ENCODE measurements at regions not wholly inside any gene's neighbourhood (a gene's known extent, or its start where the extent isn't known, plus 50 kb on each side); places are given as distances from the start of the nearest gene placed in this dataset.

GRCh38 chr11:23668324-23668723 is 808.0 kb upstream of the CCDC179 start:
- no peak for TF ChIP-seq CTCF (IDR thresholded peaks at IDR 0.05)
- TF ChIP-seq ZFX (IDR thresholded peaks at IDR 0.05; ENCODE audit: borderline replicate concordance): no peak

GRCh38 chr11:23673366-23673765 is 813.1 kb upstream of the CCDC179 start:
- TF ChIP-seq ZFX (IDR thresholded peaks at IDR 0.05; ENCODE audit: borderline replicate concordance) (no peak), CTCF (IDR thresholded peaks at IDR 0.05) (no peak)

More at GRCh38 chr11:23668324-23668723, 808.0 kb upstream of the CCDC179 start:
- H3K27ac ChIP-seq: no peak overlapping the region

GRCh38 chr11:23674866-23675265 is 814.6 kb upstream of the CCDC179 start:
- TF ChIP-seq ZFX (IDR thresholded peaks at IDR 0.05; ENCODE audit: borderline replicate concordance) (no peak), CTCF (IDR thresholded peaks at IDR 0.05) (no peak)
- no peak overlapping the region for H3K27ac ChIP-seq

More at GRCh38 chr11:23673366-23673765, 813.1 kb upstream of the CCDC179 start:
- no peak overlapping the region for H3K27ac ChIP-seq

- TF ChIP-seq ZFX (IDR thresholded peaks at IDR 0.05; ENCODE audit: borderline replicate concordance) (no peak), CTCF (IDR thresholded peaks at IDR 0.05) (no peak)
- H3K27ac ChIP-seq: no peak overlapping the region
These were observed 817.8 kb upstream of the LUZP2 start for GRCh38 chr11:23679041-23679440.

GRCh38 chr11:23679981-23680380 is 816.9 kb upstream of the LUZP2 start:
- TF ChIP-seq ZFX (IDR thresholded peaks at IDR 0.05; ENCODE audit: borderline replicate concordance): no peak
- TF ChIP-seq CTCF (IDR thresholded peaks at IDR 0.05): no peak
- no peak overlapping the region for H3K27ac ChIP-seq

GRCh38 chr11:23680488-23681230 is 816.2 kb upstream of the LUZP2 start:
- TF ChIP-seq CTCF (IDR thresholded peaks at IDR 0.05) (no peak), ZFX (IDR thresholded peaks at IDR 0.05; ENCODE audit: borderline replicate concordance) (no peak)
- H3K27ac ChIP-seq: no peak overlapping the region

- TF ChIP-seq CTCF (IDR thresholded peaks at IDR 0.05) (no peak), ZFX (IDR thresholded peaks at IDR 0.05; ENCODE audit: borderline replicate concordance) (no peak)
- H3K27ac ChIP-seq: no peak overlapping the region
These were observed 812.2 kb upstream of the LUZP2 start for GRCh38 chr11:23684701-23685100.
